ENCODE measurements at regions not wholly inside any gene's neighbourhood (a gene's known extent, or its start where the extent isn't known, plus 50 kb on each side); places are given as distances from the start of the nearest gene placed in this dataset.

DNA sequence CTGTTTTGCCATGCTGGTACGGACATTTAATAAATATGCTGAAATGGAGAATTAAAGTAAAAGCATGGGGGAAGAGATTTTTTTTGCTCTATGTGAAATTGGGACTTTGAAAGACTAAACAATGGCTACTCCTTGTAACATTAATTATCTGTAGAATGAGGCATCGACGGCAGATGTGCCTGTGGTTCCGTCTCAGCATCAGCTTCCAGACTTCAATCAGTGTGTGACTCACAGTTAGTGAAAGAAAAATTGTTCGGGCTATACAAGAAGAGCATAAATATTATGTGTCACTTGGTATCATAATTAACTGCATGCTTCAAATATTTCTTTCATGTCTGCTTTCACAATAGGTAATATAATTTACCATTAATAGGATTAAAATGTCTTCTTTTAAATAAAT is 117.0 kb upstream of the SMIM21 start:
- DNase-seq (ENCODE audit: low read depth in 2 of 2): no peak

GRCh38 chr18:75544051-75544481 is 116.6 kb upstream of the SMIM21 start:
- no peak for DNase-seq (ENCODE audit: low read depth in 2 of 2)

DNA sequence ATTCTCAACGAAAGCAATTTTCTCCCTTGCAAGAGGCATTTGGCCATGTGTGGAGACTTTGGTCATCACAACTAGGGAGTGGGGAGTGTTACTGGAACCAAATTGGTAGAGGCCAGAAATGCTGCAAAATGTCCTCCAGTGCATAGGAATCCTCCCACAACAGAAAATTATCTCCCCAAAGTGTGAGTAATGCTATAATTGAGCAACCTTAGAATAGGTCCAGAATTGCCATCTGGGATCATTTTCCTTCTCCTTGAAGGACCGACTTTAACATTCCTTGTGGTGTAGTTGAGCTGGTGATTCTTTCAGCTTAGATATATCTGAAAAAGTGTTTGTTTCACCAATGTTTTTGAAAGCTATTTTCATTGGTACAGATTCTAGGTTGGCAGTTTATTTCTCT is 111.2 kb upstream of the SMIM21 start:
- no peak for DNase-seq (ENCODE audit: low read depth in 2 of 2)

DNA sequence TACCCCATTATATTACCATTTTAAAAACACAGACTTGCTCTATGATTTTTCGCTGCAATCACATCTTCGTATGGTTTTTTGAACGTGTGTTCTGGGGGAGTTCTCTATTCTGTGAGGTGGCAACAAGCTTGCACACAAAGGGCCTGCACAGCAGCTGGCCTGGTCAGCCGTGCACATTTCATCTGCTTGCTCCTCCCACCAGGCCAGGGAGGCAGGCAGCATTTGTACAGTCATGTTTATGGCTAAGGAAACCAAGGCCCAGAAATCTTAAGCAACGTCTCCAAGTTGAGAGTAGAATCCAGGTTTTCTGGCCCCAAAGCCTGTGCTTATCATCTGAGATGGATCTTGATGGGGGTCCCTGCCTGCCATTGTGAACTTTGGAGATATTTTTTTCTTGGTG is 106.4 kb upstream of the SMIM21 start:
- DNase-seq (ENCODE audit: low read depth in 2 of 2): no peak

DNA sequence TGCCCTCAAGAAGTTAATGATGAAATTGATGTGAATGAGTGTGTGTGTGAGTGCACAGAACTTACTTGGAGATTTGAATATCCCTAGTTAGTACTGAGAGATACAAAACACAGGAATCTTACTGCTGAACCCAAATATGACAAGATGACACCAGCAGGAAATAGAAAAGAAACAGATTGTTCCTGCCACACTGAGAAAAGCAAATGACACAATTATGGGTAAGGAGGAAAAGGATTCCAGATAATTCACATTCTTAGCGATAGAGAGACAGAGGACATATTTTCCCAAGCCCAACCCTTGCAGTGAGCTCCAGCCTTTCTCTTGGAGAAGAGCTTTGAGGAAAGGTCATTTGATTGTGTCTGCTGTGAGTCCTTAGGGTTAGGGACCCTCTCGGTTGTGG is 105.7 kb upstream of the SMIM21 start:
- DNase-seq (ENCODE audit: low read depth in 2 of 2): no peak

DNA sequence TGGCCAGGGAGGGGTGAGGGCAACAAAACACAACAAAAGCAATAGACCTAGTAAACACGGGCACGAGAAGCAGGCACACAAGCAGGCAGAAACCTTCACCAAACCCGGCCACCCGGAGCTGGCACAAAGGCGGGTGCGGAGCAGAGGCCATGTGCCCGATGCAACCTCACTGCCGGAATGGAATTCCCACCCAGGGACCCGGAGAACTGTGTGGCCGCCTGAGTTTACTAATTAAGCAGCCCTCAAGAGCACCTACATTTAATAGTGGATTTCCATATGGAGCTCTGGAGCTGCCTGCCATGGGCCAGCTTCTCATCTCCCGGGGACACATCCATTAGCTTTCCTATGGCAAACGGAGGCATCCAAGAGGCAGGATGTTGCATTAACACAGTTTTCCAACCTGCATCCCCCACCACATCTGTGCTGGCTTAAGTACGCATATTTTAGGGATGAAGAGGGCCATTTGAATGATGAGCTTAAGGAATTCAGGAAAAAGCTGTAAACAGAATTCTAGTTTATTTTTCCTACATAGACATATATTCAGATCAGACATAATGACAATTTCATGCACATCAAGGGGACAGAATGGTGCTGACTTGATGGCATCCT is 104.5 kb upstream of the SMIM21 start:
- no peak for DNase-seq (ENCODE audit: low read depth in 2 of 2)

- no peak for DNase-seq (ENCODE audit: low read depth in 2 of 2)
Observed at GRCh38 chr18:75531212-75531850, 103.8 kb upstream of the SMIM21 start.

DNA sequence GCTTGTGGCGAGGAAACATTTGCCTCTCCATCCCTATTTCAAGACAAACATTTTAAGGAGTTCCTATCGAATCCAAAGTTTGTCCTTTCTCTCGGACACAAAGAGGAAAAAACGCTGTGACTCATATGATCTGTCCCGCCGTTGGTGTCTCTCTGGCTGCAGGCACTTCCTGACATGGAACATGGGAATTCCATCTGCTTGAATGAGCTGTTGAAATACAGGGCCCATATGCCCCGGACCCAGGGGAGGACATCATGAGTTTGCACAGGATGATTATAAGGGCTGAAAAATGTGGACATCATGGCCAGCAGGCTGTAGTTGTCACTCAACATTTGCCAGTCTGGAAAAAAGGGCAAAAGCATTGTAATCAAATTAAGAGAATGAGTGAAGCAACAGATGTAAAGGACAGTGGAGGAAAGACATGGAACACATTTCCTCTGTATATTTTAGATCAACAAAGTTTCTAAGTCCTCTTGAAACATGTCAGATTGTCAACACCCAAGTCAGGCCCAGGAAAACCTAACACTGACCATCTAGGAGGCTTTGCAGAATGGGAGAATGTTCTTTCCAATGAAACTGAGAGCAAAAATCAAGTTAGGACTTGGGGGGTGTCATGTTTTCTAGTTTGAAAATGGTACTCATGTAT is 103.2 kb upstream of the SMIM21 start:
- peak; percentile 8 to 48 for DNase-seq (ENCODE audit: low read depth in 2 of 2)

DNA sequence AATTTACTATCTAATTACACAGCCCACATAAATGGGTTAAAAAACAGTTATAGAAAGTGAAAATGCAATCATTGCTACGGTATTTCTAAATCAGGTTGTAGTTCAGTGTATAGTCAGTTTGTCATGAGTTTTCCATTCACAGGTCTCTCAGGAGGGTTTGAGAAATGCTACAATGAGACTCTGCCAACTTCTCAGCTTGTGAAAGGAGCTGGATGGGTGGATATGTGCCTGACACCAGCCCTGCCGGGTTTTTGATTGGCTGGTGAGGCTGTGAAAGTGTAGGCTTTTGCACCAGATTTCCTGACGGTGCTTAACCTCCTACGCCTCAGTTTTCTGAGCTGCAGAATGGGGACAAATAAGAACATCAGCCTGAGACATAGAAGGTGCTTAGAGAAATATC is 102.6 kb upstream of the SMIM21 start:
- no peak for DNase-seq (ENCODE audit: low read depth in 2 of 2)

DNA sequence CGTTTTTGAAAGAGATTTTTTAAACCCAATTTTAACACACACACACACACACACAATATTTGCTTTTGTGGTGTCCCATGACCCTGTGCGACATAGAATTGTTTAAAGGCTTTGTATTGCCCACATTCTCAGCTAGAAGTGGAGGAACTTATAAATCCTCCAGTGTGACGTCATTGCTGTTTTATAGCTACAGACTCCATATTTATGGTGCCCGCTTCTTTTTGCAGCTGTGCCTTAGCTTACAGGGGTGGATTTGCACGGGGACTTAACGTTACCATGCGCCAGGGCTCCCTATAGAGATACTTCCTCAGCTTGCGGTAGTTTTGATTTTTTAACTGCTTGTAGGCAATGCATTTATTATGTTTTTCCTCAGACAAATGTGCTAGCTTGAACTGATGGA is 101.9 kb upstream of the SMIM21 start:
- DNase-seq (ENCODE audit: low read depth in 2 of 2): no peak

GRCh38 chr18:75527848-75528685 is 100.6 kb upstream of the SMIM21 start:
- no peak for DNase-seq (ENCODE audit: low read depth in 2 of 2)

DNA sequence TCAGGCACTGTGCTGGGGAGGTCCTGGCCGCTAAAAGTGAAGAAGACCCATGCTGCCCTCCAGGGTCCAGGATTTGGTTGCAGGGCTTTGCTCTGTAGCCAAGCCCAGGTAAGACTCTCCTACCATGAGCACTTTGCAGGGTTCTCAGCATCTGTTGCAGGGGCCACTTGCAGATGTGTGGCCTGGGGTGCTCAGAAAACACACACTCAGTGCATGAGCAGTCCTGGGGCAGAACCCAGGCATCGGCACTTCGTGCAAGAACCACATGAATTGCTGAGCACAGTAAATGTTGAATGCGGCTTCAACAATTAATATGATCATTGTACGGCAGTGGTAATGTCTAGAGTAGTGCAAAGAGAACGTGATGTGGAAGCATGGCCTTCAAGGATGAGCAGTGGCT is 98.5 kb upstream of the SMIM21 start:
- DNase-seq (ENCODE audit: low read depth in 2 of 2): no peak

DNA sequence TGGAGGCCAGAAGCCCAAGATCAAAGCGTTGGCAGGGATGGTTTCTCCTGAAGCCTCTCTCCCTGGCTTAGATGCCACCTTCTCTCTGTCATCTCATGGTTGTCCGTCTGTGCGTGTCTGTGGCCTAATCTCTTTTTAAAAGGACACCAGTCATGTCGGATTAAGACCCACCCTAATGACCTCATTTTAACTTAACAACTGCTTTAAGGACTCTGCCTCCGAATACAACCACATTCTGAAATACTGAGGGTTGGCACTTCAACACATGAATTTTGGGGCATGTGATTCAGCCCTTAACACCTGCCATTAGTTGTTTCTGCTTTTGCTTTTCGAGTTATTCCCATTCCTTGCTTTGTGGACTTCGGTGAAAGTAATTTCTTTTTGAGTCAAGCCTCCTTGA is 97.8 kb upstream of the SMIM21 start:
- DNase-seq (ENCODE audit: low read depth in 2 of 2): no peak

DNA sequence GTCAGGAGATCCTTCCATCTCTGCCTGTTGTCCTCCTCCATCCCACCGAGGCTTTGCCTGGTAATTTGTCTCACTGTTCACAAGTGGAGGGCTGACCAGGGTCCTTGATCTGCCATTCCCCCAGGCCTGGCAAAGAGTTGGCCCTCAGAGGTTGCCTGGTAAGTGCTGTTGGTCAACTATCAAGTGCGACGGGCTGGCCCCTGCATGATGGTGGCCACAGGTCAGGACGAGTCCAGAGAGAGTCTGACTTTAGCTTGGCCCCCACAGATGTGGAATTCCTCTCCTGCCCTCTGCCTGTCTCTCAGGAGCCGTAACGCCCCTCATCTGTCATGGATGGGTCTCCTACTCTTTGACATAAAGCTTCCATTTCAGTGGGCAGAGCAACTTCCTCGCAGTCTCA is 97.3 kb upstream of the SMIM21 start:
- DNase-seq (ENCODE audit: low read depth in 2 of 2): no peak

- no peak for DNase-seq (ENCODE audit: low read depth in 2 of 2)
Observed at GRCh38 chr18:75524181-75524580, 96.7 kb upstream of the SMIM21 start.

DNA sequence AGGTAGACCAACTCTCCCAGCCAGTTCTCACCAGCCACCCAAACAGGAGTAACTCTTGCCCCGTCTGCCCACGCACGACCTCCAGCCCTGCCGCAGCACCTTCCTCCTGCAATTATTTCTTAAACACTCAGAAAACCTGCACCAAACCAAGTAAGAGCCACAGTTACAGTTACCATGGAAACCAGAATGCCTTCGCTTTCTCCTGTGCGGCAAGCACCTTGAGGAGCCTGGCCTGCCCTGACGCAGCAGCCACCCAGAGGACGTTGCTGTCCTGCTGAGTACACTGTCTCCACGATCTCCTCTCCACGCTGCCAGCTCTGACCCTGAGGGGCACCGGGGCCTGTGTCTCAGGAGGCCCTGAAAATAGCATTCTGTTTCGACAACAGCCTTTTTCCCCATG is 94.3 kb upstream of the SMIM21 start:
- DNase-seq (ENCODE audit: low read depth in 2 of 2): no peak

- DNase-seq (ENCODE audit: low read depth in 2 of 2): no peak
Observed at GRCh38 chr18:75518007-75518406, 90.5 kb upstream of the SMIM21 start.

DNA sequence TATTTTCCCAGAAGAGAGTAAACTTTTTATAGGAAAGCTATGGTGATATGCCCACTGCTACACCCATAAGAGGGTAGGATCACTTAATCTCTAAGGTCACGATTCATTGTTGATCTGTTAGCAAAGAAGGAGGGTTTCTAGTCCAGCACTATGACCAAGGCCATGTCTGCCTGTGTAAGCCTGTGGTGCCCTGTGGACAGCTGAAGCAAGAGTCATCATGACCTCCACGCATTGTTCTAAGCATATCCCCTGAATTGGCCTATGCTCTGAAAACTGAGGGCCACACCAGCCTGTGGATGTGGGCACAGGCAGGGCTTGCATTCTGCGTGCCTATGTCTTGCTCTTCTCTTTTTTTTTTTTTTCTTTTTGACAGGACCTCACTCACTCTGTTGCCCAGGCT is 89.8 kb upstream of the SMIM21 start:
- DNase-seq (ENCODE audit: low read depth in 2 of 2): no peak

DNA sequence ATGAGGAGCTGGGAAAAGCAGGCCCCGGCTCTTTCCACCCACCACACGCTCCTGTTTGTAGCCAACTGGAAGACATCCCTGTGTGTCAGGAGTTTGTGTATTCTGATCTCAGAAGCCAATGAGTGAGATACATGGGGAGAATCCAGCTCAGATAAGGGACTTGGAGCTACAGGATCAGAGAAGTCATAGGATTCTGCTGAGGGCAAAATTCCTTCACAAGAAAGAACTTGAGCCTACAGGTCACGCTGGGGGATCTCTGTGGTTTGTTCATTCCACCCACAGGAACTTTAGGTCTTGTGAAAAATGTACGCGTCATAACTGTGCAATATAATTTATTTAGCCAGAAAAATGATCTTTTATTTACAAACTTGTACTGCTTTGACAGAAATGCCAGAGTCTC is 80.1 kb upstream of the SMIM21 start:
- no peak for DNase-seq (ENCODE audit: low read depth in 2 of 2)

GRCh38 chr18:75506913-75507312 is 79.4 kb upstream of the SMIM21 start:
- DNase-seq (ENCODE audit: low read depth in 2 of 2): no peak

DNA sequence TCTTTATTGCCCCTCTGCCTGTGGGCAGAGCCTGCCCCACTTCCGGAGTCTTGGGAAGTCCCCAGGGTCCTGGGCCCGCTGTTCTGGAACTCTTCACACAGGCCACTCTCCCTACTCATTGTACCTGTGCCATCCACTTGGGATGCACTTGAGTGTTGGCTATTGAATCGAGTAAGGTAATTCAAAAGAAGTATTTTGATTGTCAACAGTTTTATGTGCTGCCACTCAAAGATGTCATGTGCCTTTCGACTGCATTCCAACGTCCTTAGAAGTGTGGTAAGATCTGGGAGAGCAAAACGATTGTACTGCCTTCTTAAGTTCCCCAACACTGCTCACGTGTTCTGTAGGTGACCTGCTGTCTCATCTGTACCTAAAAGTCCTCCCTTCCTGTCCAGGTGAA is 77.0 kb upstream of the SMIM21 start:
- DNase-seq (ENCODE audit: low read depth in 2 of 2): no peak

DNA sequence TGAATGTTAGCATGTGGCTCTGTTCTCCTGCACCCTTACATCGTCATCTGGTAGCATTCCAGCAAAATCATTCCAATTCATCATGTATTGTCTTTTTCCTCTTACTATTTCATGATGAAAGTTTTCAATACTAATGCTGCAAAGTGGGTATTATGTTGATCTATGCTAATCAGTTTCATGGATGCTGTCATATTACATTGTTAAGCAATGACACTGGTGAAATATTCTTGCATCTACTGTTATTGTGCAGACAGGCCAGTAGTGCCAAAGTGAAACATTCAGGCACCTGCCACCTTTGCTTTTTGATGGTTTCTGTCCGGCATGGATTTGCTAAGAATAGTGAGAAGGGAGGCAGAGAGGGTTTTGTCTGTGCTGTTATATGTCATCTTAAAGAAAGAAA is 76.1 kb upstream of the SMIM21 start:
- no peak for DNase-seq (ENCODE audit: low read depth in 2 of 2)

Data from dermis microvascular lymphatic vessel endothelial cell (primary cell).